Cardiac fibroblast (primary cell): ENCODE measurements at regions not wholly inside any gene's neighbourhood (a gene's known extent, or its start where the extent isn't known, plus 50 kb on each side); places are given as distances from the start of the nearest gene placed in this dataset.

ENCODE experiments used
- DNase-seq, 2 donors: peaks; one replicate each; pipeline versions ENCODE4 v3.0.0 to v3.0.0-alpha.2; 2010; ENCODE audit warnings: low read depth in 2 of 2
- H3K4me3 ChIP-seq, 2 donors: replicated peaks in 1 of 2; 1 replicate in 1 of 2; 2 replicates in 1 of 2; pipeline ENCODE4 v1.5.1; 2011; ENCODE audit warnings: low read depth in 2 of 2, low read length in 2 of 2, mild to moderate bottlenecking in 2 of 2, moderate library complexity in 1 of 2
- CTCF ChIP-seq: IDR thresholded peaks from one replicate; pipeline ENCODE4 v1.5.1; 2011; ENCODE audit warnings: low read depth, mild to moderate bottlenecking, low read length, inconsistent platforms

- H3K4me3 ChIP-seq: no peak overlapping the region
- no peak for TF ChIP-seq CTCF
- DNase-seq: peak; percentile 9 to 52
These were observed 465.0 kb upstream of the GJE1 start for GRCh38 chr6:141667580-141668309.

- no peak overlapping the region for H3K4me3 ChIP-seq
- no peak for TF ChIP-seq CTCF
- DNase-seq: no peak
These were observed 466.5 kb upstream of the GJE1 start for GRCh38 chr6:141666187-141666586.

- TF ChIP-seq CTCF: no peak
- DNase-seq: no peak
- no peak overlapping the region for H3K4me3 ChIP-seq
These were observed 468.0 kb upstream of the GJE1 start for GRCh38 chr6:141664744-141665143.

- no peak for DNase-seq
- H3K4me3 ChIP-seq: no peak overlapping the region
- no peak for TF ChIP-seq CTCF
These were observed 473.1 kb upstream of the GJE1 start for GRCh38 chr6:141659582-141659981.

GRCh38 chr6:141658696-141659095 is 474.0 kb upstream of the GJE1 start:
- TF ChIP-seq CTCF: no peak
- no peak for DNase-seq
- no peak overlapping the region for H3K4me3 ChIP-seq

GRCh38 chr6:141657812-141658211 is 474.9 kb upstream of the GJE1 start:
- TF ChIP-seq CTCF: no peak
- no peak for DNase-seq
- no peak overlapping the region for H3K4me3 ChIP-seq

- no peak overlapping the region for H3K4me3 ChIP-seq
- TF ChIP-seq CTCF: no peak
- peak; percentile 12 to 16 for DNase-seq
These were observed 479.1 kb upstream of the GJE1 start for GRCh38 chr6:141653590-141653989.
